K562 (cell line): ENCODE measurements at regions not wholly inside any gene's neighbourhood (a gene's known extent, or its start where the extent isn't known, plus 50 kb on each side); places are given as distances from the start of the nearest gene placed in this dataset.

Experiments used
- BACH1 ChIP-seq: fragments of 200-800 bp; sonication (Bioruptor generic); IDR thresholded peaks from 2 replicates; pipeline ENCODE4 v1.6.1; 2016; ENCODE audit warnings: missing genetic modification characterization, missing compliant biosample characterization
- CREM ChIP-seq: IDR thresholded peaks from 2 replicates; pipeline ENCODE4 v1.6.1; 2014; ENCODE audit warnings: antibody characterized with exemption, low read depth
- DPF2 ChIP-seq: fragments of 450-650 bp; IDR thresholded peaks from 2 replicates; pipeline ENCODE4 v1.6.1; 2016
- ESRRB ChIP-seq: fragments of 250-450 bp; sonication (Bioruptor Pico); IDR thresholded peaks from 2 replicates; pipeline ENCODE4 v1.5.0; 2020; ENCODE audit warnings: mild to moderate bottlenecking, moderate library complexity, borderline replicate concordance
- ETS2 ChIP-seq: IDR thresholded peaks from 2 replicates; pipeline ENCODE4 v1.6.1; 2016; ENCODE audit warnings: borderline replicate concordance, missing genetic modification characterization, mild to moderate bottlenecking, moderate library complexity, missing compliant biosample characterization; ENCODE audit not compliant: poor library complexity, severe bottlenecking
- FOXA3 ChIP-seq, 2 experiments: fragments of 450-650 bp in 1 of 2; sonication (generic) in 1 of 2; formaldehyde crosslinking; IDR thresholded peaks in 1 of 2; conservative IDR thresholded peaks in 1 of 2; 2 replicates each; pipeline versions ENCODE4 v1.4.0 to v1.8.0; 2020 to 2022; ENCODE audit warnings: mild to moderate bottlenecking in 2 of 2, missing genetic modification reagents in 1 of 2
- KDM4B ChIP-seq, 2 experiments: fragments of 450-650 bp in 1 of 2; sonication (generic) in 1 of 2; IDR thresholded peaks; 2 replicates each; pipeline ENCODE4 v1.6.1; 2016 to 2017; ENCODE audit warnings: borderline replicate concordance in 2 of 2, antibody characterized with exemption in 1 of 2, low read depth in 1 of 2, mild to moderate bottlenecking in 1 of 2
- MCM3 ChIP-seq: fragments of 450-650 bp; IDR thresholded peaks from 2 replicates; pipeline ENCODE4 v1.6.1; 2016
- MNT ChIP-seq, 2 experiments: fragments of 450-650 bp; conservative IDR thresholded peaks; 2 replicates each; pipeline ENCODE4 v1.6.1; 2017; ENCODE audit warnings: mild to moderate bottlenecking in 2 of 2, moderate library complexity in 2 of 2
- PRMT5 ChIP-seq: sonication (generic); formaldehyde crosslinking; IDR thresholded peaks from 2 replicates; pipeline ENCODE4 v1.5.0; 2020; ENCODE audit warnings: missing genetic modification reagents
- RCOR1 ChIP-seq, 2 experiments: IDR thresholded peaks; 2 replicates each; pipeline ENCODE4 v1.6.1; 2012; ENCODE audit warnings: low read depth in 2 of 2, low read length in 2 of 2, borderline replicate concordance in 1 of 2, improper control_type of control experiment in 1 of 2
- SIN3B ChIP-seq: fragments of 450-650 bp; IDR thresholded peaks from 2 replicates; pipeline ENCODE4 v1.6.1; 2017; ENCODE audit warnings: low read depth, mild to moderate bottlenecking, moderate library complexity
- ZBTB7A ChIP-seq: IDR thresholded peaks from 2 replicates; pipeline ENCODE4 v1.6.1; 2011; ENCODE audit warnings: low read depth, mild to moderate bottlenecking, low read length, moderate library complexity, borderline replicate concordance; ENCODE audit not compliant: control insufficient read depth
- ZFP36 ChIP-seq: fragments of 150-350 bp; IDR thresholded peaks from 2 replicates; pipeline ENCODE4 v1.6.1; 2018; ENCODE audit warnings: low read length, low read depth; ENCODE audit not compliant: partially characterized antibody
- ZFPM2 ChIP-seq: fragments of 250-450 bp; sonication (Bioruptor Pico); IDR thresholded peaks from 2 replicates; pipeline ENCODE4 v1.5.1; 2022; ENCODE audit warnings: mild to moderate bottlenecking
- ZKSCAN1 ChIP-seq: fragments of 150-350 bp; IDR thresholded peaks from 2 replicates; pipeline ENCODE4 v1.6.1; 2016; ENCODE audit warnings: low read depth, low read length
- ZNF224 ChIP-seq: sonication (generic); formaldehyde crosslinking; IDR thresholded peaks from 2 replicates; pipeline ENCODE4 v1.8.0; 2022; ENCODE audit warnings: mild to moderate bottlenecking, missing genetic modification reagents
- ZNF77 ChIP-seq: fragments of 250-450 bp; sonication (Bioruptor Pico); IDR thresholded peaks from 2 replicates; pipeline ENCODE4 v1.5.0; 2020
- TF ChIP-seq, protein P1 (sequence below): sonication (generic); formaldehyde crosslinking; IDR thresholded peaks from 2 replicates; pipeline ENCODE4 v1.8.1; 2023; ENCODE audit warnings: mild to moderate bottlenecking, missing genetic modification reagents
- TF ChIP-seq, protein P2 (sequence below): fragments of 150-350 bp; IDR thresholded peaks from 2 replicates; pipeline ENCODE4 v1.6.1; 2014; ENCODE audit warnings: low read depth, mild to moderate bottlenecking, low read length, borderline replicate concordance
- TF ChIP-seq, protein P3 (sequence below): fragments of 250-450 bp; sonication (Bioruptor Pico); IDR thresholded peaks from 2 replicates; pipeline ENCODE4 v1.4.0; 2020; ENCODE audit warnings: mild to moderate bottlenecking
- TF ChIP-seq, protein P4 (sequence below): sonication (generic); formaldehyde crosslinking; IDR thresholded peaks from 2 replicates; pipeline ENCODE4 v1.9.0; 2022; ENCODE audit warnings: mild to moderate bottlenecking, missing genetic modification reagents

GRCh38 chr15:67940324-67940719, 100.5 kb upstream of the RNU6-1 start (continued):
- TF ChIP-seq RCOR1 (IDR thresholded peaks at IDR 0.05; ENCODE audit: borderline replicate concordance in 1 of 2, low read depth in 2 of 2, low read length in 2 of 2) (peak in 1 of 2 experiments; percentile 57; a peak in 1 of 4 replicates), CREM (no peak), ZFPM2 (CRISPR knock-in tag) (no peak), ZNF77 (CRISPR knock-in tag) (no peak), ETS2 (tag) (no peak), FOXA3 (CRISPR knock-in tag; conservative IDR thresholded peaks at IDR 0.05 in 1 of 2, IDR thresholded peaks at IDR 0.05 in 1 of 2) (no peak), PRMT5 (no peak), MCM3 (no peak), ZKSCAN1 (no peak), ZNF224 (CRISPR knock-in tag) (no peak), ZFP36 (no peak), MNT (conservative IDR thresholded peaks at IDR 0.05) (no peak), SIN3B (no peak), DPF2 (peak; percentile 61), BACH1 (tag) (no peak), KDM4B (IDR thresholded peaks at IDR 0.05; ENCODE audit: borderline replicate concordance in 2 of 2, low read depth in 1 of 2) (no peak), ESRRB (no peak), ZBTB7A (no peak)
- TF ChIP-seq, protein P1, sequence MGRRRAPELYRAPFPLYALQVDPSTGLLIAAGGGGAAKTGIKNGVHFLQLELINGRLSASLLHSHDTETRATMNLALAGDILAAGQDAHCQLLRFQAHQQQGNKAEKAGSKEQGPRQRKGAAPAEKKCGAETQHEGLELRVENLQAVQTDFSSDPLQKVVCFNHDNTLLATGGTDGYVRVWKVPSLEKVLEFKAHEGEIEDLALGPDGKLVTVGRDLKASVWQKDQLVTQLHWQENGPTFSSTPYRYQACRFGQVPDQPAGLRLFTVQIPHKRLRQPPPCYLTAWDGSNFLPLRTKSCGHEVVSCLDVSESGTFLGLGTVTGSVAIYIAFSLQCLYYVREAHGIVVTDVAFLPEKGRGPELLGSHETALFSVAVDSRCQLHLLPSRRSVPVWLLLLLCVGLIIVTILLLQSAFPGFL (CRISPR knock-in tag): no peak
- TF ChIP-seq, protein P2, sequence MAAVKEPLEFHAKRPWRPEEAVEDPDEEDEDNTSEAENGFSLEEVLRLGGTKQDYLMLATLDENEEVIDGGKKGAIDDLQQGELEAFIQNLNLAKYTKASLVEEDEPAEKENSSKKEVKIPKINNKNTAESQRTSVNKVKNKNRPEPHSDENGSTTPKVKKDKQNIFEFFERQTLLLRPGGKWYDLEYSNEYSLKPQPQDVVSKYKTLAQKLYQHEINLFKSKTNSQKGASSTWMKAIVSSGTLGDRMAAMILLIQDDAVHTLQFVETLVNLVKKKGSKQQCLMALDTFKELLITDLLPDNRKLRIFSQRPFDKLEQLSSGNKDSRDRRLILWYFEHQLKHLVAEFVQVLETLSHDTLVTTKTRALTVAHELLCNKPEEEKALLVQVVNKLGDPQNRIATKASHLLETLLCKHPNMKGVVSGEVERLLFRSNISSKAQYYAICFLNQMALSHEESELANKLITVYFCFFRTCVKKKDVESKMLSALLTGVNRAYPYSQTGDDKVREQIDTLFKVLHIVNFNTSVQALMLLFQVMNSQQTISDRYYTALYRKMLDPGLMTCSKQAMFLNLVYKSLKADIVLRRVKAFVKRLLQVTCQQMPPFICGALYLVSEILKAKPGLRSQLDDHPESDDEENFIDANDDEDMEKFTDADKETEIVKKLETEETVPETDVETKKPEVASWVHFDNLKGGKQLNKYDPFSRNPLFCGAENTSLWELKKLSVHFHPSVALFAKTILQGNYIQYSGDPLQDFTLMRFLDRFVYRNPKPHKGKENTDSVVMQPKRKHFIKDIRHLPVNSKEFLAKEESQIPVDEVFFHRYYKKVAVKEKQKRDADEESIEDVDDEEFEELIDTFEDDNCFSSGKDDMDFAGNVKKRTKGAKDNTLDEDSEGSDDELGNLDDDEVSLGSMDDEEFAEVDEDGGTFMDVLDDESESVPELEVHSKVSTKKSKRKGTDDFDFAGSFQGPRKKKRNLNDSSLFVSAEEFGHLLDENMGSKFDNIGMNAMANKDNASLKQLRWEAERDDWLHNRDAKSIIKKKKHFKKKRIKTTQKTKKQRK: no peak
- TF ChIP-seq, protein P3, sequence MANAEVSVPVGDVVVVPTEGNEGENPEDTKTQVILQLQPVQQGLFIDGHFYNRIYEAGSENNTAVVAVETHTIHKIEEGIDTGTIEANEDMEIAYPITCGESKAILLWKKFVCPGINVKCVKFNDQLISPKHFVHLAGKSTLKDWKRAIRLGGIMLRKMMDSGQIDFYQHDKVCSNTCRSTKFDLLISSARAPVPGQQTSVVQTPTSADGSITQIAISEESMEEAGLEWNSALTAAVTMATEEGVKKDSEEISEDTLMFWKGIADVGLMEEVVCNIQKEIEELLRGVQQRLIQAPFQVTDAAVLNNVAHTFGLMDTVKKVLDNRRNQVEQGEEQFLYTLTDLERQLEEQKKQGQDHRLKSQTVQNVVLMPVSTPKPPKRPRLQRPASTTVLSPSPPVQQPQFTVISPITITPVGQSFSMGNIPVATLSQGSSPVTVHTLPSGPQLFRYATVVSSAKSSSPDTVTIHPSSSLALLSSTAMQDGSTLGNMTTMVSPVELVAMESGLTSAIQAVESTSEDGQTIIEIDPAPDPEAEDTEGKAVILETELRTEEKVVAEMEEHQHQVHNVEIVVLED: no peak
- TF ChIP-seq, protein P4, sequence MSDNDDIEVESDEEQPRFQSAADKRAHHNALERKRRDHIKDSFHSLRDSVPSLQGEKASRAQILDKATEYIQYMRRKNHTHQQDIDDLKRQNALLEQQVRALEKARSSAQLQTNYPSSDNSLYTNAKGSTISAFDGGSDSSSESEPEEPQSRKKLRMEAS: no peak
